GM18858 (cell line): ENCODE measurements at regions not wholly inside any gene's neighbourhood (a gene's known extent, or its start where the extent isn't known, plus 50 kb on each side); places are given as distances from the start of the nearest gene placed in this dataset.

Experiments
- ATAC-seq: cut with Tn5 transposase; IDR thresholded peaks from one replicate; pipeline ENCODE4 v1.9.1; 2021; ENCODE audit not compliant: unreplicated experiment

DNA sequence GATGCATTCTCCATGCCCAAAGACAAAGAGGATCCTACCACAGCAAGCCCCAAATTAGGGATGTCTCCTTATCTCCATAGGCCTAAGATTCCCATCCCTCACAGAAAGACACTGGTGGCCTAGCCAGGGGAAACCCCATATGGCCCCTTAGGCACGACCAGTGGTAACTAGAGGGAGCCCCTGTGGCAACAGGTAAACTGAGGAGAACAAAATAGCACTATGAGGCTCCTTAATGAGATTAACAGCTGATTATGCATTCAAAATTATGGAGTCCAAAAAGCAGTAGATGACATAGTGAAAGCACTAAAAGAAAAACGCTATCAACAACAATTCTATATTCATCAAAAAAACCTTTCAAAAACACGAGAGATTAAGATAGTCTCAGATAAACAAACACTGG is 234.0 kb downstream of the DIRAS2 start:
- ATAC-seq = no peak

DNA sequence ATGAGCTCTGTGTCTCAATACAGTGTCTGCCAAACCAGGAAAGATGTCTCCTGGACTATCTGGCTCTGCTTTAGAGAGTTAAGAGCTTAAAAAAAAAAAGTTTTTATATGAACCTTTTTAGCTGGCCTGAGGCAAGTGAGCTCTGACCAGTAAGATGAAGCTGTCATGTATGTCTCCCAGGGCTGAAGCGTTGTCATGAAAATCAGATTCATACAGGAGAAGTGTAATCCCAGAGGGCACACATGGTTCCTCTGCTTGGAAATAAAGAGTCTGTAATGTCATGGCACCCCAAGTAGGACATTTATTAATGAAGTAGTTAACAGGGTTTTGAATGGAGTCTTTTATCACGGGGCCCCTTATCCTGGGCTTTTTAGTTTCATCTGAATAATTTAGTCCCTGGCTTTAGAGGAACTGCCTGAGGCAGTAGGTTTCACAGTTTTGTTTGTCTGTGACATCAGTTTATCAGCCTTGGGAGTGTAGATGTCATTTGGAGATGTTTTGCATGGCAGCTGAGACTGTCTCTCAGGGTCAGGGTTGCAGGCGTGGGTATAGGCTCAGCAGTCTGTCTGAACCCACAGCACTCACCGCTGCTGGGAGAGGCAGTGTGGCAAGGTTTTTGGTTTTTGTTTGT is 223.3 kb downstream of the DIRAS2 start:
- no peak for ATAC-seq

DNA sequence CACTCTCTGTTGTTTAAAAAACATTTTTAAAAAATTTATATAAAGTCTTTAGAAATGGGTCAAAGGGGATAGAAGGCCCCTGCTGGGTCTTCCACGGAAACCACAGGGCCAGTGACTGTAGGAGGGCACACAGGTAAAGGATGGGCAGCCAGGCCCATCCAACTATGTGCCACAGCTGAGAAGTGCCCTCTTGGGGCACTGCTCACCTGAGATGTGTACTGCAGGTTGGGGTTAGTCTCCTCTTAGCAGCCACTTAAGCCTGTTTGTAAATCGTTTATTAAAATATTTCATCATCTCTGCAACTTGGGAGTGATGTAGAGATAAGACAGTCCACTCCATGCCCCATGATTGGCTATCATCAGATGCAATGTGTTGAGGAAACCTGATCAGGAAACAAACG is 222.4 kb downstream of the DIRAS2 start:
- no peak for ATAC-seq

DNA sequence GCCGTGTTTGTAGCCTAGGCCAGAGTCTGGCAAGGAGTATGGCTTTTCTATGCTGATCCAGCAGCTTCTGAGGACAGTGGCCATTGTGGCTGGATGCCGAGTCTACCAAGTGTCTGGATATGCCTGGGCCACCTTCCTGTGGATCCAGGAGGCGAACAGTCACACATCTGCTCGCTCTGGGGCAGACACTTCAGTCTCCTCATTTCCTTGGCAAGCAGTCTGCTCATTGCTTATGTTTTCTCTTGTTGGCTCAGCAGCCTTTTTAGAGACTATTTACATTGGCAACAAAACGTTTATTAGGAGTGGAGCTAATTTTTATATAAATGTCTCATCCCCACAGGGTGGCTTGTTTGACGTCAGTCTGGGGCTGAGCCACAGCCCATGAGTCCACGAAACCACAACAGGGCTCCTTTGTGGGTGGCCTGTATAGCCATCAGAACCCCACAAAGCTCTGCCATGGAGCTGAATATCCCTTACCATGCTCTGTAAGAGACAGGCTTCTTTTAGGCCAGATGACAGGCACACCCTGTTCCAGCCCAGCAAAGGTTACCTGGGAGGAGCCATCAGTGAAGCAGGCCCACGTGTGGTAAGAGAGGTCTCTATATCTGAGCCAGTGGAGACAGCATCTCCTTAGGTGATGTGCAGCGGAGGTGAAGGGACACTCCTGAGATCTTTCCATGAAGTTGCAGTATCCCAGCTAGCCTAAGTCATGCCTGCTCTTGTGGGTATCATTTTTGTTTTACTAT is 221.7 kb downstream of the DIRAS2 start:
- no peak for ATAC-seq

DNA sequence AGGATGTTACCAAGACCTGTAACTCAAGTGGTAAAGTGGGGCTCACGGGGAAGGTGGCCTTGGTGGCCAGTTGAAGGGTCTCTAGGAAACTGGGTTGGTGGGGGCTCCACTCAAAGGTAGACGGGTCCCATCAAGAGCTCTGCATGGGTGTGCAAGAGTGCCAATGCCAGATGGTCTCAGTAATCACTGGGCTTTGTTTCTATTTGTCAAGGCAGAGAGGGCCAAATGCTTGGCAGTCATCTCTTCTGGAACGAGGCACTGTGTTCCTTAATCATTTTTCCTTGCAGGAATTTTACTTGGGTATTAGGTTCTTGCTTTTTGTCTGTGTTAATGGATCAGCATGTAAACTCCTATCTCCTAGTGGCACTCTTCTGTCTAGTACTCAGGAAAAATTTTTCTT is 220.8 kb downstream of the DIRAS2 start:
- ATAC-seq = no peak

DNA sequence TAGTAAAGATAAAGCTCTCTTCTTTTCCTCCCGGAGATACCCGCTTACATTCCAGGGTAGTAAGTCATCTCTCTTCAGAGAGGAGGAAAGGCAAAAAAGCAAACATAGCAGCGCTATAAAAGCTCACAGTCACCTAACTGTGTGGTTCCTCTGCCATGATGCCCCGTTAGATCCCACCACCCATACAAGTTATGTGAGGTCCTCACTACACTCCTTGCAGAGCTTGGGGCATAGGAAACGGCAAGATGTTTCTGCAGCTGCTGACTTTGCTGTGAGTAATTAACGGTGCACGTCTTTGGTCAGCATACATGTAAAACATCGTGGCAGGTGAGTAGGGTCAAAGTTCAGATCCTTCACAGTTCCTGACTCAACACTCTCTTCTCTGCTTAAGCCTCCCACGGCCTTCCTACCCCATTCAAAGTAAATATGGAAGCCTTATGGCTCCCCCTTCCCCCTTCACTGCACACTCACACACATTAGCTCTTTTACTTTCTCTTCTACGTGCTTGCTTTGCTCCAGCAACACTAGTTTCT is 218.9 kb downstream of the DIRAS2 start:
- no peak for ATAC-seq

DNA sequence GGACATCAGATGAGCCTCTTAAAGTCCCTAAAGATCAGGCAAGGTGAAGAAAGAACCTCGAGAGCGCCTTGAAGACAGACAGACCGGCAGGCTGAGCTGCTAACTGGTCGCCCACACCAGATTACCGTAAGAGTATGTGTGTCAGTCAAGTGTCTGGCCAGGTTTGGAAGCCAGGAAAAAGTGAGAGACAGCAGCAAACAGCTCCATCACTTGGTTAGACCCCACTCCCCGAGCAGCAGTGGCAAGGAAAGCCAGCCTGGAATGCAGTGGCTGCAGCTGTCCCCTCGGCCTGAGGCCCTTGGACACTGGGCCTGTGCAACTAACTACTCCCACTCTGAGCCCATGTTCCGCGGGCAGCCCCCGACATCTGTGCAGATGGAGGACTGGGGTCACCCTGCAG is 214.1 kb downstream of the DIRAS2 start:
- ATAC-seq = no peak

DNA sequence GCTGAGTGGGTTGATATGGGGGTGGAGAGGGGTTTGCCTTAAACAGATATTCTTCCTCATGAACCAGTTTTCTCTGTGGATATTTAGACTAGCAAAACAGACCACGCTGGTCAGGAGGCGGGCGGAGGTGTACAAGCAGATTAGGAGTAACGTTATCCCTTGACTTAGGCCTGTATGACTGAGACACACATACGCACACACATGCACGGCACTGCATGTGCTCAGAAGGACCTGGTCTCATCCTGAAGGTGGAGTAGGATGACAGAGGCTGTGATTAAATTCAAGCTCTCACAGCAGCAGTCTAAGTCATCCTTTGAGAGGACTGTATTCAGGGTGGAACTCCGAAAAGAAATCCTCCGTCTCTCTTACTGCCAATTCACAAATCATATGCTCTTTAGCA is 209.7 kb downstream of the DIRAS2 start:
- no peak for ATAC-seq

DNA sequence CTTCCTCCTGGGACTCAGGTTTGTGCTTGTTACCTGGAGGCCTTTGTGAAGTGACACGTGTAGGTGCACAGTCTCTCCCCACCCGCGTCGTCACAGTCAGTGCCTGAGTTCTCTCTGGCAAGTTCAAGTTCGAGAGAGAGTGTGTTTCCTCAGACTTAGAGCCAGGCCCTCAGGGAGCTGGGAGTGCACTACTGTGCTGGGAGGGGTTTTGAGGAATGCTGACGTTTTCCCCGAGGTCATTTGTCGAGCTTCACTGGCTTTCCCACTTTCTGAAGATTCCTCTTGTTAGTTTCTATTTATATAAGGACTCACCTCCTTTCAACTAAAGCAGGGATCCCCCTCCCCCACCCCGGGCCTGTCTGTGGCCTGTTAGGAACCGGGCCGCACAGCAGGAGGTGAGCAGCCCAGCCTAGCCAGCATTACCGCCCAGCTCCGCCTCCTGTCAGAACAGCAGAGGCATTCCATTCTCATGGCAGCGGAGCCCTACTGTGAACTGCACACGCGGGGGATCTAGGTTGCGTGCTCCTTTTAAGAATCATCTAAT is 209.2 kb downstream of the DIRAS2 start:
- no peak for ATAC-seq

DNA sequence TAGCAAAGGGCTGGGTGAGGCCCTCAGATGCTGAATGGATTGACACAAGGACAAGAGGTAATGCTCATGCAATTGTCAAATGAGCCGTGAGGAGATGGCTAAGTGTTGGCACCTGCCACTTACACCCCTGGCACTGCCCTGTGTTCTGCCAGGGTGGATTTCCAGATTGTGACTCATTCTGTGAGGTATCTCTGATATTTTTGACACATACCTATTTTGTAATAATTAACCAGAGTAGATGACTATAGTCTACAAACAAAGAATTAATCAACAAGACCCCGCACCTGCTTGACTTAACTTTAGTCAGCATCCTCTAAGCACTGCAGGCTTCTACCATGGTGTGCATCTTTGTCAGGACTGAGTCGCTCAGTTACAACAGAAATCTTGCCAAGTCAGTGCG is 200.8 kb downstream of the DIRAS2 start:
- no peak for ATAC-seq

DNA sequence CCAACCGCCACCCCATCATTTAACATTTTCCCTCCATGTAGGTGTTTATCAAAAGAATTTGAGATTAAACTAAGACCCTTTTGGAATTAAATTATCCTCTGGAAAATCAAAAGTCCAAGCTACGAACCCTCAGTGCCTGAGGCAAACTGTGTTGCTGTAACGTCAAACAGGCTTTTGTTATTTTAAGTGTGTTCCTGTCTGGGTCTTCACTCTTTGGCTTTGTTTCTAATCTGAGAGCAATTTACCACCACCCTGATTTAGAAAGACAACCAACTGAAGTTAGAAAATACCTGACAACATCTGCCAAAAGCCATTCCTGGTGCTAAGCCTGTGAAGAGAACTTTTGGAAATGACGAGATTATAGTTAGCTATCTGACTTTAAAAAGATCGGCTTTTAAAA is 199.9 kb downstream of the DIRAS2 start:
- no peak for ATAC-seq

DNA sequence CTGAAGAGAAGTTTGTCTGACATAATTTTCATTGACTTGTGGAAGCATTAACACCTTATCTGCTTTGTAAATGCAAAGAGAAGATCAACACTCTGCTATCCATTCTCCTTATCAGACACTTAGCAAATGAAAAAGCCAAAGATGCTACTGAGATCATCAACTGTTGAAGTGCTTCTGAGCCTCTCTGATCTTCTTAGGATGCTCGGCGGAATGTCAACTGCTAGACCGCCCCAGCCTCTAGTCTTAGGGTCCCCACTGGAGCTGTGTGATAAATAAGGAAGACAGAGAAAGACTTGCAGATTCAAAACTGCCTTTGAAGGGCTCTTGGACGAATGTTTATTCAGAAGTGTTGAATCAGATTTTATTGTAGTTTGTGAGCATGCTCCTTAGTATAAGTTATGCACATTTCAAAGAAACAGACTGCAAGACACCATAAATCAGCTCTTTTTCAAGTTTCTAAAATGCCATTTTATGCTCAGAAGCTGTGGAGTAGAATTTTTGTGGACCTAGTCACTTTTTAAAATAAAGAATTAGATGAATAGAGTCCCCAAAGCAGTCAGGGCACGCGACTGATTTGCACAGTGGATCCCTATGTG is 197.9 kb downstream of the DIRAS2 start:
- no peak for ATAC-seq

DNA sequence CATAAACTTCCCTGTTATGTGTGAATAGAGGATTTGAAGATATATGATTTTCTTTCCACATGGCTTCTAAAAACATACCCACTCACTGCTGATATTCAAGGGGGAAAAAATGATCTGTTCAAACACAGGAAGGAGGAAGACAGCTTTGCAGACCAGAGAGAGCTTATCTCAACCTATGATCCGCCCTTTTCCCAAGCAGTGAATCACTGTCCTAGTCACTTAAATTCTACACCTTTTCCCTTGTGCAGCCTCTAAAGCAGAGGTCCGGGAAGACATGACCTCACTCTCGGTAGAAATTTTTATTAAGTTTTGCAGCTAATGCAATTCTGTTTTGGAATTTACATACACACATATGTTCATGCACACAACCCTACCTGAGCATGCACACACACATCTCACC is 197.2 kb downstream of the DIRAS2 start:
- ATAC-seq = no peak

DNA sequence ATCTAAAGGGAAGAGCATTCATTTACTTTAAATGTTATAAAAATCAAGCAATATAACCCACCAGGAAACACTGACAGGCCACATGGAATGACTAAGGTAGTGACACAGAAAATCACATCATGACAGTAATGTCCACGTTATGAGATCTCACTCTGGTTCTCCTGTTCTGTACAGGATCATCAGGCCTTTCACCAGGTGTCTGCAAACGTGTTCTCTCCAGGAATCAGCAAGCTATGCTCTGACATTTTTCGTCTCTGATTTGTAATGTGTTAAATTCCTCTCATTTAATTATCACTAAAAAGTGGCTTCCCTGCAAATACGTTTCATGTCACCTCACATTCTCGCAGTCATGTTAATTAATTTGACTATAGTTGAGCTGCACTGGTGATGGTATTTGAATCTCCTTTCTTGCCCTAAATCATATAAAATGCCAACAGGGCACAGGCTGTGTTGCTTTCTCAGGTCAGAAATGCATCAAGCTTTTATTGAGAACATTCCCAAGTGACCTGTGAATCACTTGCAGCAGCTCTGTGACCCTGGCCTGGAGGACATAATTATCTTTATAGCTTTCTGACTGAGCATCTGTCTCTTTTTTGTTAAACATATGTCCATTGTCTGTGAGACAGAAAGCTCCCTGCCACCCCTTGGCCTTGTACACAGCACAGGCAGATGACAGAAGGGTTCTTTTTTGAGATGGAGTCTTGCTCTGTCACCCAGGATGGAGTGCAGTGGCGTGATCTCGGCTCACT is 196.2 kb downstream of the DIRAS2 start:
- no peak for ATAC-seq

DNA sequence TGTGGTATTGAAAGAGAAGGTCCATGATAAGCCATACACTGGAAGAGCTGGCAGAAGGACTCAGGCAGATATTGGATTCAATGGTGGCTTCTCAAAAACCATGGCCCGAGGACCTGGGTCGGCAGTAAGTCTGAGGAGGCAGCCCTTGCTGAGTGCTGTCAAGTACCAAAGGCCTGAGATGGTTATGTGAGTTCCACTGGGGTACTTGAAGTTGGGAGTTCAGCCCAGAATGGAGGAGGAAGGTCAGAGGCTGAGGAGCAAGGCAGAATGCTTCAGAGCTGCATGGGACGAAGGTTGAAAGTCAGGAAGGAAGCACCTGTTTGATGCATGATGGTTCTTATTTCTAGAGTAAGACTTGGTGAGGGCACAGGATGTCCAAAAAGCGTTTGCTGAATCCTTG is 194.9 kb downstream of the DIRAS2 start:
- no peak for ATAC-seq

DNA sequence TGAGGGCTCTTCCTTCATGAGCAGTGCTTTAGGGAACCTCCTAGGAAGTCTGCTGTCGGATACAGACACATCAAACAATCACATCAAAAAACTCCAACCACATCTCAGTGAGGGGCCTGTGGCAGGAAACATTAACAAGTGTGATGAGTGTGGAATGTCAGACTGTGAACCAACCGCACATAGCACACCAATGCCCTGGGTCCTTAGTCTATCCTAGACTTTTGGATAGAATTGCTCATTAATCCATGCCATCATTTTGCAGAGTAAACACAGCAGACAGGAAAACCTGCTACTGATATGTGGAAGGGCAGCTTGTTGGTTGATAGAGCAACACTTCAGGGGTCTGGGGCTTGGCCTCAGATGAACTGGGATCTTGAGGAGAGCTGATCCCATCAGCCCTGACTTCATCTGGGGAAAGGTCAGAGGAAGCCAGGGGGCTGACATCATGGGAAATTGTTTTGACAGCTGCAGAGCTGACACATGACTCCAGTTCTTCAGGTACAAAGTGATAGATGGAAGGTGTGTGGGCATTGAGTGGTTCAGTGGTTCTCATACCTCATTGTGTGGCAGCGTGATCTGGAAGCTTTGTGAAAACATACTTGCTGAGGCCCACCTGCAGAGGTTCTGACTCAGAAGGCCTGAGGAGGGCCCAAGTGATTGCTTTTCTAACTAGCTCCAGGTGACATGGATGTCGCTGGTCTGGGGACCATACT is 193.3 kb downstream of the DIRAS2 start:
- ATAC-seq = no peak

DNA sequence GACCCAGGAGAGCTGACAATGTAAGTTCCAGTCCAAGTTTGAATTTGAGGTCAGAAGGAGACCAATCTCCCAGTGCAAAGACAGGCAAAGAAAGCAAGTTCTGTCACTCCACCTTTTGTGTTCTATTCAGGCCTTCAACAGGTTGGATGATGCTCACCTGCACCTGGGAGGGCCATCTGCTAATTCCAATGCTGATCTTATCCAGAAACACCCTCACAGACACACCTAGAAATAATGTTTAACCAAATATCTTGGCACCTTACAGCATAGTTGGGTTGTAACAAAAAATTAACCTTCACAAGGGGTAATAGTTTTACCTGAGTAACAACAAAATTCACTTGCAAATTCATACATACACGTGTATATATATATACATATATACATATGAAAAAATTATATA is 190.8 kb downstream of the DIRAS2 start:
- no peak for ATAC-seq

DNA sequence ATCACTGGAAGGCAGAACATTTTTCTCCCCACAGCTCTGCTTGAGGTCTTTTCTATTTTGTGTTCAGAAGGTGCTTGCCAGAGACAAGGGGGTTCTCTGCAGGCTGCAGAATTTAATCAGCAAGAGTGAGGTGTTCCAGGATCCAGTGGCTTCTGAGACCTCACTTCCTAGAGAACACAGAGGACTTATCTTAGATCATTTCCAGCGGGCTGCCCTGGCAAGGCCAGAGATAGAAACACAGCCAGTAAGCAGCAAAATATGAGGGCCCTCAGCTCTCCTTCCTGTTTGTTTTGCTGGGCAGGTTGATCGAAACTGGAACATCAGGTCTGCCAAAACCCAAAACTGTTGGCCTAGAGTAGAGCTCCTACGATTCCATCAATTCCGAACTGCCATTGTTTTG is 187.3 kb downstream of the DIRAS2 start:
- ATAC-seq = no peak

DNA sequence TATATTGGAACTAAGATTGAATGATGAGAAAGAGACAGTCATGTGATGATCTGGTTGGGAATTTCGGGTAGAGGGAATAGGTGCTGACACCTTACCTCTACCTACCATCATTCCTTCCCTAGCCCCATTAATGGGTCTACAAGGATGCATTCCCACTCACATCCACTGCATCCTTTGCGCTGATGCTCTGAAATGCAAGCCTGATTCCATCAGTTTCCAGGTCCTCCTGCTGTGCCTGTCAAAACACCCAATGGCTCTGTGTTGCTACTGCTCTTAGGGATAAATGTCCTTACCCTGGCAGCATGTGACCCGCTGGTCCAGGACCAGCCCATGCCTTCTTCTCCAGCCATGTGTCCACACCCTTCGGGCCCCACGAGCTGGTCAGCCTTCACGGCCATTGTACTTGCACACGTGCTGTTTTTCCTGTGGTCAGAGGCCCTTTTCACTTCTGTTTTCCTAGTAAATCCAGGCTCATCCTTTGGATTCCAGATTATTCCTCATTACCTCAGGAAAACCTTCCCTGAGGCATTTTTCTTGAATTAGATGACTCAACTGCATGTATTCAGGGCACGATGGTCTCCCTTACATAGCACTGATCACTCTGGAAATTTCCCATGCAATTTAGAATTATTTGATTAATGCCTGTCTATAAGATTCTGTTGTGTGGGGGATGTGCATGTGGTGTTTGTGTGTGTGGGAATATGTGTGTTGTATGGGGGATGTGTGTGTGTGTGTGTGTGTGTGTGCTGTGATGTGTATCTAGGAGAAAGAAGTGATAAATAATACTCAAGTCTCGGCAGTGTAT is 185.0 kb downstream of the DIRAS2 start:
- no peak for ATAC-seq

DNA sequence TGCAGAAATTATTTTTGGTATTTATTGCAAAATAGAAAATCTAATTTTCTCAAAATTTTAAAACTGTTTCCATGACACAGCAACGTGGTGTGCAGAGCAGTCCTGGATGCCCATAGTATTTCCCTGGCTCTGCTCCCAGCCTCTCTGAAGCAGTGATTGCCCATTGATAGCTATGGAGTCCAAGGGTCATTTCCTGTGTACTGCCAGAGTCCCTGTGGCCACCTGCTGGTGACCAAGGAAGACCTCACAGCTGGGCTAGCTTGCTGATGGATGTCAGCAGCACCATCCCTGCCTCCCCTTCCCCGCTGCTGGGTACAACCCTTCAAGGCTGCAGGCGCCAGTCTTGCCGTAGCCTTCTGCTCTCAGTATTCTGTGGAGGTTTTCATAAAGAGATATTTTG is 184.1 kb downstream of the DIRAS2 start:
- ATAC-seq = no peak
